H1 (cell line): ENCODE measurements at regions not wholly inside any gene's neighbourhood (a gene's known extent, or its start where the extent isn't known, plus 50 kb on each side); places are given as distances from the start of the nearest gene placed in this dataset.

ENCODE experiments used
- CTCF ChIA-PET: fragments of 300-600 bp; sonication (Branson Sonifier 250); formaldehyde crosslinking; loops from one replicate; lab custom pipeline; 2021; ENCODE audit not compliant: partially characterized antibody; lab: Charles Lee
- POLR2A ChIA-PET: fragments of 300-600 bp; sonication (Branson Sonifier 250); formaldehyde crosslinking; loops from one replicate; lab custom pipeline; 2021; ENCODE audit warnings: inconsistent platforms; ENCODE audit not compliant: partially characterized antibody; lab: Charles Lee
- DNase-seq, 2 experiments: peaks; one replicate each; pipeline versions ENCODE4 v3.0.0 to v3.0.0-alpha.2; 2010 to 2022; ENCODE audit warnings: low spot score in 2 of 2, low read depth in 1 of 2, mixed read lengths in 1 of 2
- FAIRE-seq: peaks from 2 replicates; lab custom pipeline; 2011; peaks lifted over from hg19 to GRCh38; lab: Jason Lieb, UNC
- H2AFZ ChIP-seq: 2 replicates; pipeline ENCODE4 v1.8.1; 2012; ENCODE audit warnings: low read length, inconsistent platforms
- H2AK5ac ChIP-seq: 2 replicates; pipeline ENCODE4 v1.6.1; 2013; ENCODE audit warnings: low read depth, low read length
- H2BK120ac ChIP-seq: replicated peaks from 2 replicates; pipeline ENCODE3; 2013; ENCODE audit warnings: low read depth, low read length, inconsistent platforms
- H2BK12ac ChIP-seq: 2 replicates; pipeline ENCODE4 v1.6.1; 2013; ENCODE audit warnings: low read depth, low read length
- H2BK15ac ChIP-seq: 2 replicates; pipeline ENCODE4 v1.6.1; 2013; ENCODE audit warnings: low read length
- H2BK20ac ChIP-seq: 2 replicates; pipeline ENCODE4 v1.6.1; 2013; ENCODE audit warnings: low read length
- H2BK5ac ChIP-seq: 2 replicates; pipeline ENCODE4 v1.6.1; 2013; ENCODE audit warnings: low read depth, low read length
- H3K14ac ChIP-seq: 2 replicates; pipeline ENCODE4 v1.6.1; 2013; ENCODE audit warnings: inconsistent platforms; ENCODE audit not compliant: insufficient read length
- H3K18ac ChIP-seq: 2 replicates; pipeline ENCODE4 v1.6.1; 2013; ENCODE audit warnings: low read length; ENCODE audit errors: extremely low read depth
- H3K23ac ChIP-seq: 2 replicates; pipeline ENCODE4 v1.6.1; 2013; ENCODE audit warnings: inconsistent platforms; ENCODE audit not compliant: insufficient read length
- H3K23me2 ChIP-seq: 2 replicates; pipeline ENCODE4 v1.6.1; 2013; ENCODE audit warnings: low read depth, low read length
- H3K27ac ChIP-seq: 2 replicates; pipeline ENCODE4 v1.6.1; 2011; ENCODE audit warnings: low read depth, low read length, inconsistent platforms
- H3K27me3 ChIP-seq, 4 experiments: replicated peaks in 1 of 4; 1 replicate in 1 of 4; 2 replicates in 3 of 4; pipeline versions ENCODE4 v1.6.1 to v1.8.1; 2011 to 2013; ENCODE audit warnings: low read length in 3 of 4, mild to moderate bottlenecking in 3 of 4, inconsistent platforms in 2 of 4, mixed read lengths in 2 of 4, moderate library complexity in 1 of 4; ENCODE audit not compliant: control insufficient read depth in 3 of 4, insufficient read depth in 3 of 4; ENCODE audit errors: extremely low read depth in 1 of 4
- H3K36me3 ChIP-seq, 4 experiments: 2 replicates each; pipeline versions ENCODE4 v1.6.1 to v1.8.1; 2011 to 2013; ENCODE audit warnings: mild to moderate bottlenecking in 4 of 4, low read length in 3 of 4, moderate library complexity in 2 of 4, control low read depth in 1 of 4, inconsistent platforms in 1 of 4; ENCODE audit not compliant: insufficient read depth in 4 of 4, control insufficient read depth in 2 of 4
- H3K4ac ChIP-seq: replicated peaks from 2 replicates; pipeline ENCODE3; 2013; ENCODE audit warnings: low read length, low read depth, mixed read lengths, inconsistent platforms; ENCODE audit not compliant: insufficient read length
- H3K4me1 ChIP-seq, 4 experiments: replicated peaks in 1 of 4; 1 replicate in 1 of 4; 2 replicates in 3 of 4; pipeline versions ENCODE4 v1.6.1 to v1.8.1; 2011 to 2013; ENCODE audit warnings: low read length in 3 of 4, inconsistent platforms in 2 of 4, mixed read lengths in 1 of 4; ENCODE audit not compliant: insufficient read depth in 4 of 4, control insufficient read depth in 3 of 4
- H3K4me2 ChIP-seq, 2 experiments: 2 replicates each; pipeline versions ENCODE4 v1.6.1 to v1.8.1; 2011 to 2013; ENCODE audit warnings: low read depth in 2 of 2, low read length in 2 of 2, control low read depth in 1 of 2, inconsistent platforms in 1 of 2, mild to moderate bottlenecking in 1 of 2; ENCODE audit not compliant: insufficient read depth in 1 of 2
- H3K4me3 ChIP-seq, 4 experiments: fragments of 200-600, 300-600 bp in 1 of 4; sonication (generic), shearing (Covaris generic), sonication (Bioruptor Twin) in 1 of 4; 2 replicates each; pipeline versions ENCODE4 v1.5.1 to v1.8.1; 2011 to 2016; ENCODE audit warnings: low read length in 4 of 4, low read depth in 3 of 4, control low read depth in 2 of 4, inconsistent platforms in 2 of 4, mild to moderate bottlenecking in 2 of 4, mixed read lengths in 1 of 4, moderate library complexity in 1 of 4; ENCODE audit not compliant: insufficient read depth in 2 of 4; ENCODE audit errors: extremely low read depth in 1 of 4
- H3K56ac ChIP-seq: replicated peaks from 2 replicates; pipeline ENCODE3; 2013; ENCODE audit warnings: low read depth, mild to moderate bottlenecking, mixed read lengths, low read length, inconsistent platforms; ENCODE audit not compliant: insufficient read length
- H3K79me1 ChIP-seq: 2 replicates; pipeline ENCODE4 v1.6.1; 2013; ENCODE audit warnings: low read depth, low read length, control low read depth
- H3K79me2 ChIP-seq, 2 experiments: 2 replicates each; pipeline versions ENCODE4 v1.6.1 to v1.8.1; 2012 to 2013; ENCODE audit warnings: low read length in 2 of 2, mild to moderate bottlenecking in 2 of 2, inconsistent platforms in 1 of 2; ENCODE audit not compliant: insufficient read depth in 2 of 2, control insufficient read depth in 1 of 2
- H3K9ac ChIP-seq, 4 experiments: replicated peaks in 1 of 4; 1 replicate in 1 of 4; 2 replicates in 3 of 4; pipeline versions ENCODE4 v1.6.1 to v1.8.1; 2011 to 2013; ENCODE audit warnings: low read depth in 3 of 4, low read length in 3 of 4, control low read depth in 2 of 4, mild to moderate bottlenecking in 2 of 4, moderate library complexity in 2 of 4, inconsistent platforms in 1 of 4; ENCODE audit errors: extremely low read depth in 1 of 4
- H3K9me3 ChIP-seq, 2 experiments: 2 replicates each; pipeline versions ENCODE4 v1.6.1 to v1.8.1; 2012 to 2013; ENCODE audit warnings: mild to moderate bottlenecking in 2 of 2, moderate library complexity in 2 of 2, control low read depth in 1 of 2, inconsistent platforms in 1 of 2, low read depth in 1 of 2, low read length in 1 of 2, mixed read lengths in 1 of 2; ENCODE audit not compliant: insufficient read depth in 2 of 2
- H4K20me1 ChIP-seq, 2 experiments: replicated peaks in 1 of 2; 2 replicates each; pipeline versions ENCODE3 to v1.8.1; 2011 to 2013; ENCODE audit warnings: inconsistent platforms in 2 of 2, low read length in 2 of 2, mild to moderate bottlenecking in 1 of 2; ENCODE audit not compliant: insufficient read depth in 2 of 2, control insufficient read depth in 1 of 2
- H4K5ac ChIP-seq: 2 replicates; pipeline ENCODE4 v1.6.1; 2013; ENCODE audit warnings: low read length, low read depth, mixed read lengths, inconsistent platforms; ENCODE audit not compliant: insufficient read length
- H4K8ac ChIP-seq: 2 replicates; pipeline ENCODE4 v1.8.0; 2013; ENCODE audit warnings: mild to moderate bottlenecking, moderate library complexity, low read length, inconsistent platforms; ENCODE audit not compliant: insufficient read depth; ENCODE audit errors: extremely low read depth
- H4K91ac ChIP-seq: replicated peaks from 2 replicates; pipeline ENCODE3; 2013; ENCODE audit warnings: low read length, mixed read lengths, inconsistent platforms; ENCODE audit not compliant: insufficient read length
- BRCA1 ChIP-seq: IDR thresholded peaks from 2 replicates; pipeline ENCODE4 v1.6.1; 2012; ENCODE audit warnings: low read depth, low read length, improper control_type of control experiment
- POLR2AphosphoS5 ChIP-seq: IDR thresholded peaks from 2 replicates; pipeline ENCODE4 v1.6.1; 2011; ENCODE audit warnings: low read depth, low read length
- SAP30 ChIP-seq: fragments of 300-600 bp; sonication (generic); IDR thresholded peaks from 2 replicates; pipeline ENCODE4 v1.7.1; 2012; ENCODE audit warnings: low read length, moderate library complexity, mild to moderate bottlenecking, inconsistent platforms; ENCODE audit not compliant: insufficient read depth, insufficient replicate concordance
- SP2 ChIP-seq: IDR thresholded peaks from 2 replicates; pipeline ENCODE4 v1.6.1; 2012; ENCODE audit warnings: mild to moderate bottlenecking, low read length, inconsistent platforms
- WGBS, 2 experiments: shearing (Covaris generic) in 1 of 2; methylation state at CpG; one replicate each; pipeline versions ENCODE4 v1.1.6 to v1.1.7; 2013 to 2015; ENCODE audit warnings: low lambda C conversion rate in 2 of 2, mixed read lengths in 2 of 2, inconsistent platforms in 1 of 2, low coverage in 1 of 2, missing lambda C conversion rate in 1 of 2; ENCODE audit not compliant: insufficient replicate concordance in 2 of 2, insufficient coverage in 1 of 2, insufficient read length in 1 of 2; ENCODE audit errors: extremely low coverage in 1 of 2, missing lambda C conversion rate in 1 of 2; 5-methylcytosine and 5-hydroxymethylcytosine counted together
- TF ChIP-seq, protein P1 (sequence below): IDR thresholded peaks from 2 replicates; pipeline ENCODE4 v1.6.1; 2012; ENCODE audit warnings: inconsistent platforms

- no peak overlapping the region for H3K4me2 ChIP-seq
- H3K36me3 ChIP-seq, result no peaks in the 10 kb centered on the region
- H3K14ac ChIP-seq, result no peak overlapping the region
- ChIA-PET CTCF (no interaction called here), POLR2A (no interaction called here)
- H3K27ac ChIP-seq, result no peak overlapping the region
- H2BK5ac ChIP-seq, result no peak overlapping the region
- no peak overlapping the region for H2BK15ac ChIP-seq
- no peak overlapping the region for H2BK12ac ChIP-seq
- H3K9me3 ChIP-seq, result peaks cover 0 to 2% of the 10 kb centered on the region in 2 experiments; a peak in 1 of 4 replicates
- H3K9ac ChIP-seq, result no peak overlapping the region
- no peak for TF ChIP-seq POLR2AphosphoS5
- TF ChIP-seq BRCA1, result no peak
- TF ChIP-seq, protein P1, sequence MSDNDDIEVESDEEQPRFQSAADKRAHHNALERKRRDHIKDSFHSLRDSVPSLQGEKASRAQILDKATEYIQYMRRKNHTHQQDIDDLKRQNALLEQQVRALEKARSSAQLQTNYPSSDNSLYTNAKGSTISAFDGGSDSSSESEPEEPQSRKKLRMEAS, result no peak
- TF ChIP-seq SAP30, result no peak
- no peak for TF ChIP-seq SP2
- no peak overlapping the region for H2AK5ac ChIP-seq
- no peak overlapping the region for H3K18ac ChIP-seq
- H3K56ac ChIP-seq, result no peak overlapping the region
- FAIRE-seq (no peak), DNase-seq (no peak)
- H2BK20ac ChIP-seq, result no peak overlapping the region
- no peak overlapping the region for H4K8ac ChIP-seq
- H3K27me3 ChIP-seq, result no peaks in the 10 kb centered on the region
- H4K91ac ChIP-seq, result no peak overlapping the region
- H2AFZ ChIP-seq, result no peak overlapping the region
- no peaks in the 10 kb centered on the region for H3K79me2 ChIP-seq
- 91% methylated on average over 6 of the region's 6 CpGs; no CpG with 5 or more reads in 1 of the 2 experiments for WGBS, 2 experiments
- no peaks in the 10 kb centered on the region for H3K23me2 ChIP-seq
- H4K20me1 ChIP-seq, result no peaks in the 10 kb centered on the region
- peaks cover 0 to 3% (median 3%) of the 10 kb centered on the region in 4 experiments; a peak in 2 of 7 replicates for H3K4me1 ChIP-seq
- no peak overlapping the region for H3K4me3 ChIP-seq
- no peak overlapping the region for H3K23ac ChIP-seq
- H3K4ac ChIP-seq, result no peak overlapping the region
- no peaks in the 10 kb centered on the region for H3K79me1 ChIP-seq
- H4K5ac ChIP-seq, result no peak overlapping the region
- H2BK120ac ChIP-seq, result no peak overlapping the region
These were observed 212.3 kb upstream of the OTX2 start for GRCh38 chr14:57022608-57023007.
